Lower leg skin (tissue), 3 donors: ENCODE measurements at regions not wholly inside any gene's neighbourhood (a gene's known extent, or its start where the extent isn't known, plus 50 kb on each side); places are given as distances from the start of the nearest gene placed in this dataset.

Source experiments
- CTCF ChIP-seq, 3 donors: fragments of 450-650 bp; IDR thresholded peaks; one replicate each; pipeline ENCODE4 v1.5.1; 2016; ENCODE audit warnings: antibody characterized with exemption in 3 of 3, mild to moderate bottlenecking in 3 of 3, moderate library complexity in 2 of 3
- POLR2A ChIP-seq, 2 donors: fragments of 450-650 bp; IDR thresholded peaks; one replicate each; pipeline ENCODE4 v1.6.1; 2016 to 2017; ENCODE audit warnings: antibody characterized with exemption in 2 of 2, mild to moderate bottlenecking in 1 of 2, moderate library complexity in 1 of 2

GRCh38 chr2:173593109-173593508 is 238.4 kb downstream of the CDCA7 start:
- TF ChIP-seq POLR2A (IDR thresholded peaks at IDR 0.05) (no peak), CTCF (IDR thresholded peaks at IDR 0.05) (no peak)
